ENCODE measurements at regions not wholly inside any gene's neighbourhood (a gene's known extent, or its start where the extent isn't known, plus 50 kb on each side); places are given as distances from the start of the nearest gene placed in this dataset.

DNA sequence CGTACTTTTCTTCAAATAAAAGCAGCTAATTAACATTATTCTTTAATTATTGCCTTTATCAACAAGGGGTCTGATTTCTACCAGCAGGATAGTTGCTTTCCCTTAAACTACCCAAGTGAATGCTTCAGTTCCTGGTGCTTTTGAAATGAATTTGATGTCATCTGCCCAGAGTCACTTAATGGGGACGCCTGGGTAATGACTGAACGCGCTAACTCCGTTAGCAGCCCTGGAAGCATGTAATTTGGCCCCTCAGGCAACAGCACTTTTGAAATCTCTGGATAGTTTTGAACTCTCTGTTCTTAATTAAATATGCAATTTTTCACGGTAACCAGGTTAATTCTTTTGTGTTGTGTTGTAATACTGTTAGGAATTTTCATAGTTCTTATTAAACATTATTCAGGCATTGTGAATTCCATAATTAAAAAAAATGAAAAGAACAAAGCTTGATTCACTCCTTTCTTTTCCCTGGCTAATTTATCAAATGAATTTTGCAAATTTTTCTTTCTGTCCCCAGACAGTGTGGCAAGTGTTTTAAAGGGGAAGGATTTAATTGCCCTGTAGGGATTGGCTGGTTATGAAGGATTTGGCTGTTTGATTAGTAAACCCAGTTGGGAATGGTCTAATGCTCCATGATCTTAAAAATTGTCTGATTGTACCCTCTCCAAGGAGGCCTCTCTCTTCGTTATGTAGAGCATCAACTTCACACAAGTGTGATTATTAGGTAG, 137.5 kb upstream of the MYL2 start:
- Histone ChIP-seq H3K4me3 (no peak overlapping the region), H3K27me3 (ENCODE audit: low read depth) (no peaks in the 10 kb centered on the region), H3K4me1 (no peaks in the 10 kb centered on the region), H3K36me3 (no peaks in the 10 kb centered on the region), H3K27ac (replicated peaks) (no peak overlapping the region), H3K9me3 (replicated peaks) (no peaks in the 10 kb centered on the region)
- TF ChIP-seq, protein P1, sequence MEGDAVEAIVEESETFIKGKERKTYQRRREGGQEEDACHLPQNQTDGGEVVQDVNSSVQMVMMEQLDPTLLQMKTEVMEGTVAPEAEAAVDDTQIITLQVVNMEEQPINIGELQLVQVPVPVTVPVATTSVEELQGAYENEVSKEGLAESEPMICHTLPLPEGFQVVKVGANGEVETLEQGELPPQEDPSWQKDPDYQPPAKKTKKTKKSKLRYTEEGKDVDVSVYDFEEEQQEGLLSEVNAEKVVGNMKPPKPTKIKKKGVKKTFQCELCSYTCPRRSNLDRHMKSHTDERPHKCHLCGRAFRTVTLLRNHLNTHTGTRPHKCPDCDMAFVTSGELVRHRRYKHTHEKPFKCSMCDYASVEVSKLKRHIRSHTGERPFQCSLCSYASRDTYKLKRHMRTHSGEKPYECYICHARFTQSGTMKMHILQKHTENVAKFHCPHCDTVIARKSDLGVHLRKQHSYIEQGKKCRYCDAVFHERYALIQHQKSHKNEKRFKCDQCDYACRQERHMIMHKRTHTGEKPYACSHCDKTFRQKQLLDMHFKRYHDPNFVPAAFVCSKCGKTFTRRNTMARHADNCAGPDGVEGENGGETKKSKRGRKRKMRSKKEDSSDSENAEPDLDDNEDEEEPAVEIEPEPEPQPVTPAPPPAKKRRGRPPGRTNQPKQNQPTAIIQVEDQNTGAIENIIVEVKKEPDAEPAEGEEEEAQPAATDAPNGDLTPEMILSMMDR (IDR thresholded peaks at IDR 0.05; ENCODE audit: borderline replicate concordance) = no peak
- intact Hi-C loops (cut with micrococcal nuclease) = no loop called here
- DNase-seq = no peak

DNA sequence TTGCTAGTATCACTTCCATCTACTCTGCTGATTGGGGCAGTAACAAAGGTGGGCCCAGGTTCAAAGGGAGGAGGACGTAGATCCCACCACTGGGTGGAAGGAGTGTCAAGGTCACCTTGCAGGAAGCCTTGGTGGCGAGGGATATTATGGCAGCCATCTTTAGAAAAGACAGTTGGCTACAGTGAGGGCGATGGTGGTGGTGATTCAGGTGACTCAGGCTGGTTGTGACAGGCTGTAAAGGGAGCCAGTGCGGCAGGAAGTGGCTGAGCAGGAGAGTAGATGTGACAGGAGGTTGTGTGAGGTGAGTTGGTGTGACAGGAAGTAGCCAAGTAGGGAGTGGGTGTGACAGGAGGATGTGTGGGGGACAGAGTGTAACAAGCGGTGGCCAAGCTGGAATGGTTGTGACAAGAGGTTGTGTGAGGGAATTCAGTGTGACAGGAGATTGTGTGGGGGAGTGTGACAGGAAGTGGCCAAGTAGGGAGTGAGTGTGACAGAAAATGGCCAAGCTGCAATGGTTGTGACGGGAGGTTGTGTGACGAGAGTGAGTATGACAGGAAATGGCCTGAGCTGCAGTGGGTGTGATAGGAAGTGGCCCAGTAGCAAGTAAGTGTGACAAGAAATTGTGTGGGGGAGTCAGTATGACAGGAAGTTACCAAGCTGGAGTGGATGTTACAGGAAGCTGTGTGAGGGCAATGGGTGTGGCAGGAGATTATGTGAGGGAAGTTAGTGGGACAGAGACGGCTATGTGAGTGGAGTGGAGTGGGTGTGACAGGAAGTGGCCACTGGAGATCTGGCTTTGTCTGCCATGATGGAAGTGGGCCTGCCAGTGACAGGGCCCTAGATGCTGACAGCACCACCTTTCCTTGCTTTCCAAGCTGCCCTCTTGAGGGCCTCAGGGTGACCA, 136.5 kb upstream of the MYL2 start:
- no peaks in the 10 kb centered on the region for H3K4me1 ChIP-seq
- peaks cover 2% of the 10 kb centered on the region for H3K9me3 ChIP-seq (replicated peaks)
- TF ChIP-seq, protein P1 (IDR thresholded peaks at IDR 0.05; ENCODE audit: borderline replicate concordance) = no peak
- DNase-seq = no peak
- no peak overlapping the region for H3K27ac ChIP-seq (replicated peaks)
- H3K36me3 ChIP-seq = no peaks in the 10 kb centered on the region
- H3K4me3 ChIP-seq = no peak overlapping the region
- no peaks in the 10 kb centered on the region for H3K27me3 ChIP-seq (ENCODE audit: low read depth)
- intact Hi-C loops (cut with micrococcal nuclease) = no loop called here

DNA sequence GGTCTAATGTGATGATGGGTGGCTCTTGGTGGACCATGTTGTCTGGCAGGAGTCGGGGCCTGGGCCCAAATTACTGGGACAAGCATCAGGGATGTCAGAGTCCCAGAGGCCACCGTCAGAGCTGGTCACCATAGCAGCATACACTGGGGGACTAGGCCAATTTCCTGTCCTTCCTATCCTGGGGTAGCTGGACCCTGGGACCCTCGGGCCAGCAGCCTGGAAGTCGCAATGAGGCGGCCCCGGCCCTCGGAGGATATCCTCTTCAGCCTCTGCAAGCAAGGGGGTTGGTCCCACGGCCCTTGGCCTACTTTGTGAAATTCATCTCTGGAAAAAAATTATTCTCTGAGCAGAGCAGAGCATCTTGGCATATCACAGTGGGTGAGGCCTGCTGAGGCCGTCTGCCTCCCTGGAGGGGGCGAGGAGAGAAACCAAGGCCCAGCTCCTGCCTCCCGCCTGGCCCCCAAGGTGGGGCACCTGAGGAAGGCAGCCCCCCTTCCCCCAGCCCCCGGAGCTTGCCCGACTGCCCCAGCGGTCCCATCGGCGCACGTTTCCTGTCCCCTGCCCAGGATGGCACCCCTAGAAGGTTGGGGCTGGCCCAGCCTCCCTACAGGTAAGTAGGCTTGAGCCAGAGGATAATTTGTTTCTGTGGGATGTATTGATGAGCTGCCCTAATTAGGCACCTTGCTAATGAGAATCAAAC, 135.0 kb upstream of the MYL2 start:
- Histone ChIP-seq H3K27me3 (ENCODE audit: low read depth) (peaks cover 3% of the 10 kb centered on the region), H3K4me1 (no peaks in the 10 kb centered on the region), H3K9me3 (replicated peaks) (peaks cover 12% of the 10 kb centered on the region), H3K27ac (replicated peaks) (no peak overlapping the region), H3K4me3 (no peak overlapping the region), H3K36me3 (no peaks in the 10 kb centered on the region)
- intact Hi-C loops (cut with micrococcal nuclease) = no loop called here
- DNase-seq = no peak
- TF ChIP-seq, protein P1 (IDR thresholded peaks at IDR 0.05; ENCODE audit: borderline replicate concordance) = no peak

DNA sequence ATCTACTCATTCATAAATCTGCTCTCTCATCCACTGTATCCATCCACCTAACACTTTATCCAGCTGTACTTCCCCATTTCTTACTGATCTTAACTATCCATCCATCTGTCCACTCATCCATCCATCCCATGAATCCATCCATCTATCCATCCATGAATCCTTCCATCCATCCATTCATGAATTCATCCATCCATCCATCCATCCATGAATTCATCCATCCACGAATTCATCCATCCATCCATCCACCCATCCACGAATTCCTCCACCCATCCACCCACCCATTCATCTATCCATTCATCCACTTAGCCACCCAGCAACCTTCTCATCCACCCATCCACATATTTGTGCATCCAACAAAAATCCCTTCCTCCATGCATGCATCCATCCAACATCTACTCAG, 128.6 kb upstream of the MYL2 start:
- TF ChIP-seq, protein P1 (IDR thresholded peaks at IDR 0.05; ENCODE audit: borderline replicate concordance) = no peak
- intact Hi-C loops (cut with micrococcal nuclease) = no loop called here

DNA sequence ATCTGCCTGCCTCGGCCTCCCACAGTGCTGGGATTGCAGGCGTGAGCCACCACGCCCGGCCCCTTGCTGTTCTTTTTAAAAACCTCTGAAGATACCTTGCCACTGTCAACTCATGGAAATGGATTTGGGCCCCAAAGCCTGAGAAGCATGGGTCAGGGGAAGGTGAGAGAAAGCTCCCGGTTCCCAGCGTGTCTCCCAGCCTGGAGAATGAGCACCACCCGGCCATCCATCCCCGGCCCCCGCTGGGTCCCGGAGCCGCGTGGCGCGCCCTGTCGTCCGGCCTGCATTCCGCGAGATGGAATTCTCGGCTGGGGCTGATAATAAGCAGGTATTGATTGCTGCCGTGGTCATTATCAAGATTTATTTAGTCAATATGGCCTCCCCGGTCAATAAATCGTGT, 126.5 kb upstream of the MYL2 start:
- Histone ChIP-seq H3K36me3 (no peaks in the 10 kb centered on the region), H3K27ac (replicated peaks) (no peak overlapping the region), H3K27me3 (ENCODE audit: low read depth) (peaks cover 51% of the 10 kb centered on the region), H3K9me3 (replicated peaks) (peaks cover 11% of the 10 kb centered on the region), H3K4me1 (no peaks in the 10 kb centered on the region), H3K4me3 (no peak overlapping the region)
- no peak for DNase-seq
- TF ChIP-seq, protein P1 (IDR thresholded peaks at IDR 0.05; ENCODE audit: borderline replicate concordance) = no peak
- intact Hi-C loops (cut with micrococcal nuclease) = no loop called here

More for the DNA sequence above, 128.6 kb upstream of the MYL2 start:
- Histone ChIP-seq H3K9me3 (replicated peaks) (peaks cover 12% of the 10 kb centered on the region), H3K27ac (replicated peaks) (no peak overlapping the region), H3K4me3 (no peak overlapping the region), H3K36me3 (no peaks in the 10 kb centered on the region), H3K27me3 (ENCODE audit: low read depth) (peaks cover 47% of the 10 kb centered on the region), H3K4me1 (no peaks in the 10 kb centered on the region)
- DNase-seq = no peak

Data from left ventricle myocardium inferior (tissue), 1 donor.